ENCODE measurements at regions not wholly inside any gene's neighbourhood (a gene's known extent, or its start where the extent isn't known, plus 50 kb on each side); places are given as distances from the start of the nearest gene placed in this dataset.

DNA sequence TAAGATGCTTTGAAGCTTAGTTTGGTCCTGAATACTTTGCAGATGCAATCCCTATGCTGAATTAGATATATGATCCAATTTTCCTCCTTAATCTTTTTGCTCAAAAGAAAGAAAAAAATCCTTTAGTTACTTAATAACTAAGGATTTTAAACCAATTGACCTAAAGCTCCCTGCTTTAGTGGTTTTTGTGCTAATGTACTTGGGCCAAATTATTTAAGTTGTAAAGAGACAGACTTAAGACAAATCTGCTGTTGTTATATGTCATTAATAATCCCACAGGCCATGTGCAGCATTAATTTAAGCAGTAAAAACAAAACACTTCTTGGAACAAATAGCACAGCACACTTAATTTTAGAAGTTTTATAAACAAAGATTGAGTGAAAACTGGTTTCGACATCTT lies 776.1 kb upstream of the SEMA6D start:
- no peaks in the 10 kb centered on the region for H3K9me3 ChIP-seq (replicated peaks; ENCODE audit: insufficient read depth, low read length)
- H3K4me3 ChIP-seq (ENCODE audit: low read length), result no peak overlapping the region
- H3K4me1 ChIP-seq (ENCODE audit: low read length), result peaks cover 15% of the 10 kb centered on the region
- H3K4me2 ChIP-seq (ENCODE audit: low read depth, low read length), result no peak overlapping the region
- no peaks in the 10 kb centered on the region for H3K27me3 ChIP-seq (replicated peaks; ENCODE audit: insufficient read depth, low read length)
- H3K27ac ChIP-seq (ENCODE audit: low read length), result no peak overlapping the region
- peaks cover 5% of the 10 kb centered on the region; the same call in 1 of the 2 replicates for H3F3A ChIP-seq (ENCODE audit: insufficient read depth, low read length)
- H3K79me2 ChIP-seq (ENCODE audit: low read length), result no peaks in the 10 kb centered on the region
- H2AFZ ChIP-seq (ENCODE audit: low read length), result no peak overlapping the region
- no peak for TF ChIP-seq EZH2phosphoT487 (IDR thresholded peaks at IDR 0.05; ENCODE audit: low read length)
- no peak for TF ChIP-seq CTCF (IDR thresholded peaks at IDR 0.05; ENCODE audit: low read length)
- TF ChIP-seq EZH2 (optimal IDR thresholded peaks at IDR 0.05; ENCODE audit: low read depth, low read length), result no peak
- H3K9ac ChIP-seq (ENCODE audit: low read length), result no peak overlapping the region
- no peaks in the 10 kb centered on the region for H3K9me2 ChIP-seq (replicated peaks; ENCODE audit: insufficient read depth, low read length)
- no peaks in the 10 kb centered on the region for H4K20me1 ChIP-seq (ENCODE audit: insufficient read depth, low read length)
- no peaks in the 10 kb centered on the region for H3K36me3 ChIP-seq (replicated peaks; ENCODE audit: insufficient read depth, low read length)
- DNase-seq, result no peak

- Histone ChIP-seq H3K4me3 (ENCODE audit: low read length) (peak overlapping the region; percentile 44), H4K20me1 (ENCODE audit: insufficient read depth, low read length) (no peaks in the 10 kb centered on the region), H3F3A (ENCODE audit: insufficient read depth, low read length) (peaks cover 15% of the 10 kb centered on the region), H3K4me2 (ENCODE audit: low read depth, low read length) (peak overlapping the region; percentile 70), H3K4me1 (ENCODE audit: low read length) (peaks cover 26% of the 10 kb centered on the region), H3K9me3 (replicated peaks; ENCODE audit: insufficient read depth, low read length) (no peaks in the 10 kb centered on the region), H3K36me3 (replicated peaks; ENCODE audit: insufficient read depth, low read length) (no peaks in the 10 kb centered on the region), H3K9ac (ENCODE audit: low read length) (peak overlapping the region; percentile 62), H3K27ac (ENCODE audit: low read length) (peak overlapping the region; percentile 91), H3K9me2 (replicated peaks; ENCODE audit: insufficient read depth, low read length) (no peaks in the 10 kb centered on the region), H2AFZ (ENCODE audit: low read length) (peak overlapping the region; percentile 24; the same call in 1 of the 2 replicates), H3K79me2 (ENCODE audit: low read length) (no peaks in the 10 kb centered on the region), H3K27me3 (replicated peaks; ENCODE audit: insufficient read depth, low read length) (no peaks in the 10 kb centered on the region)
- DNase-seq, result peak; percentile 88
- no peak for TF ChIP-seq EZH2phosphoT487 (IDR thresholded peaks at IDR 0.05; ENCODE audit: low read length)
- TF ChIP-seq EZH2 (optimal IDR thresholded peaks at IDR 0.05; ENCODE audit: low read depth, low read length), result no peak
- TF ChIP-seq CTCF (IDR thresholded peaks at IDR 0.05; ENCODE audit: low read length), result no peak
These were observed 770.4 kb upstream of the SEMA6D start for GRCh38 chr15:46946953-46947352.

DNA sequence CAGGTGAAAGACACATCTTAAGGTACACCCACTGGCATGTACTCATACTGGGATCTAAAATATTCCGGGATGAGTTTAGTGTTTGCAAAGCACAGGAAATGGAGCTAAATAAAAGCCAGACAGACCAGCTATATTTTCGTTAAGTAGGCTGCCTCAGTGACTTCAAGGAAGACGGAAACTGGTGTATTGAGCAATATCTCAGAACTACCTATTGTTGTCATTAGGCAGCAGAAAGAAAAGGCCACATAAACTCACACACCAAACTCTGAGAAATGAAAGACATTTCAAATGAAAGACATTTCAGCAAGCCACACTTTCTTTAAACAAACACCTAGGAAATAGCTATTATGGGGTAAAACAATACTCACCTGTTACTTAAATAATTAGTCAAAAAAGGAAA lies 761.7 kb upstream of the SEMA6D start:
- H3F3A ChIP-seq (ENCODE audit: insufficient read depth, low read length), result no peaks in the 10 kb centered on the region
- H3K36me3 ChIP-seq (replicated peaks; ENCODE audit: insufficient read depth, low read length), result no peaks in the 10 kb centered on the region
- no peaks in the 10 kb centered on the region for H3K79me2 ChIP-seq (ENCODE audit: low read length)
- H3K9me3 ChIP-seq (replicated peaks; ENCODE audit: insufficient read depth, low read length), result no peaks in the 10 kb centered on the region
- no peak for TF ChIP-seq CTCF (IDR thresholded peaks at IDR 0.05; ENCODE audit: low read length)
- TF ChIP-seq EZH2phosphoT487 (IDR thresholded peaks at IDR 0.05; ENCODE audit: low read length), result no peak
- no peak for TF ChIP-seq EZH2 (optimal IDR thresholded peaks at IDR 0.05; ENCODE audit: low read depth, low read length)
- no peak overlapping the region for H2AFZ ChIP-seq (ENCODE audit: low read length)
- no peak for DNase-seq
- H3K4me1 ChIP-seq (ENCODE audit: low read length), result no peaks in the 10 kb centered on the region
- H3K27me3 ChIP-seq (replicated peaks; ENCODE audit: insufficient read depth, low read length), result no peaks in the 10 kb centered on the region
- no peaks in the 10 kb centered on the region for H4K20me1 ChIP-seq (ENCODE audit: insufficient read depth, low read length)
- no peak overlapping the region for H3K4me3 ChIP-seq (ENCODE audit: low read length)
- no peak overlapping the region for H3K9ac ChIP-seq (ENCODE audit: low read length)
- no peak overlapping the region for H3K4me2 ChIP-seq (ENCODE audit: low read depth, low read length)
- no peaks in the 10 kb centered on the region for H3K9me2 ChIP-seq (replicated peaks; ENCODE audit: insufficient read depth, low read length)
- H3K27ac ChIP-seq (ENCODE audit: low read length), result no peak overlapping the region

All from MM.1S (cell line).